Tibial nerve (tissue), 3 donors: ENCODE measurements at regions not wholly inside any gene's neighbourhood (a gene's known extent, or its start where the extent isn't known, plus 50 kb on each side); places are given as distances from the start of the nearest gene placed in this dataset.

Experiments used
- POLR2A ChIP-seq, 2 donors: fragments of 450-650 bp; IDR thresholded peaks; one replicate each; pipeline ENCODE4 v1.6.1; 2017; ENCODE audit warnings: antibody characterized with exemption in 2 of 2, mild to moderate bottlenecking in 2 of 2, moderate library complexity in 2 of 2
- TF ChIP-seq, protein P1 (sequence below), 5 experiments: fragments of 200-600 bp in 3 of 5; fragments of 450-650 bp in 2 of 5; sonication (generic) in 3 of 5; IDR thresholded peaks; one replicate each; pipeline ENCODE4 v1.5.1; 2016 to 2019; ENCODE audit warnings: antibody characterized with exemption in 5 of 5, mild to moderate bottlenecking in 3 of 5, moderate library complexity in 2 of 5

DNA sequence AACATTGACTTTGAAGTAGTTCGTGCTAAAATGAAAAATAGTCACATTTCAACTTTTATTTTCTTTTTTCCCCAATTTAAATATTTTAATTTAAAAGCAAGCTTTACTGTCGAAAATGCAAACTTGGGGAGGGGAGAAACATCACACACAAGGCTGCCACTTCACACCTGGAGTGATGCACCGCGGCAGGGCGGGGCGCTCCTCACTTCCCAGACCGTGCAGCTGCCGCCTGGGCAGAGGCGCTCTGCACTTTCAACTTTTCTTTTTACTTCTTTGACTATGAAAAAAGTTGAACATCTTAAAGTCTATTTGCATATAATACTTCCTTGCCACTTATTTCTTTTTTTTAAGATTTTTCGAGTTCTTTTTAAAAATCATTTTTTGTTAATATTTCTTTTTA lies 993.3 kb upstream of the GJE1 start:
- TF ChIP-seq POLR2A (IDR thresholded peaks at IDR 0.05), result no peak
- TF ChIP-seq, protein P1, sequence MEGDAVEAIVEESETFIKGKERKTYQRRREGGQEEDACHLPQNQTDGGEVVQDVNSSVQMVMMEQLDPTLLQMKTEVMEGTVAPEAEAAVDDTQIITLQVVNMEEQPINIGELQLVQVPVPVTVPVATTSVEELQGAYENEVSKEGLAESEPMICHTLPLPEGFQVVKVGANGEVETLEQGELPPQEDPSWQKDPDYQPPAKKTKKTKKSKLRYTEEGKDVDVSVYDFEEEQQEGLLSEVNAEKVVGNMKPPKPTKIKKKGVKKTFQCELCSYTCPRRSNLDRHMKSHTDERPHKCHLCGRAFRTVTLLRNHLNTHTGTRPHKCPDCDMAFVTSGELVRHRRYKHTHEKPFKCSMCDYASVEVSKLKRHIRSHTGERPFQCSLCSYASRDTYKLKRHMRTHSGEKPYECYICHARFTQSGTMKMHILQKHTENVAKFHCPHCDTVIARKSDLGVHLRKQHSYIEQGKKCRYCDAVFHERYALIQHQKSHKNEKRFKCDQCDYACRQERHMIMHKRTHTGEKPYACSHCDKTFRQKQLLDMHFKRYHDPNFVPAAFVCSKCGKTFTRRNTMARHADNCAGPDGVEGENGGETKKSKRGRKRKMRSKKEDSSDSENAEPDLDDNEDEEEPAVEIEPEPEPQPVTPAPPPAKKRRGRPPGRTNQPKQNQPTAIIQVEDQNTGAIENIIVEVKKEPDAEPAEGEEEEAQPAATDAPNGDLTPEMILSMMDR (IDR thresholded peaks at IDR 0.05), result no peak
